MCF 10A (cell line): ENCODE measurements at regions not wholly inside any gene's neighbourhood (a gene's known extent, or its start where the extent isn't known, plus 50 kb on each side); places are given as distances from the start of the nearest gene placed in this dataset.

Experiments used
- BruUV-seq: library from RNA; stranded (reverse); fragments of 400-500 nt; replicated peaks from 2 replicates; lab custom pipeline; 2021; lab: Mats Ljungman, UMichigan
- CTCF ChIA-PET: fragments of 300-600 bp; sonication (Branson Sonifier 250); formaldehyde crosslinking; extraction: SDS; loops from one replicate; lab custom pipeline; 2021; ENCODE audit warnings: antibody characterized with exemption, inconsistent platforms; lab: Yijun Ruan, JAX
- POLR2A ChIA-PET: fragments of 300-600, 350-650 bp; sonication (Branson Sonifier 250); formaldehyde crosslinking; extraction: SDS; loops from one replicate; lab custom pipeline; 2020; ENCODE audit warnings: antibody characterized with exemption, inconsistent platforms; lab: Yijun Ruan, JAX
- DNase-seq: peaks from one replicate; pipeline ENCODE4 v3.0.0-alpha.2; 2018; ENCODE audit not compliant: unreplicated experiment
- H3K27ac Mint-ChIP-seq: one replicate; pipeline ENCODE4 v1.8.0; 2022; ENCODE audit warnings: mild to moderate bottlenecking, low read depth, mixed read lengths; ENCODE audit not compliant: unreplicated experiment
- H3K27me3 Mint-ChIP-seq: one replicate; pipeline ENCODE4 v1.8.0; 2022; ENCODE audit warnings: mixed read lengths; ENCODE audit not compliant: insufficient read depth, unreplicated experiment
- H3K36me3 Mint-ChIP-seq: one replicate; pipeline ENCODE4 v1.8.0; 2022; ENCODE audit warnings: mild to moderate bottlenecking, moderate library complexity, mixed read lengths; ENCODE audit not compliant: insufficient read depth, unreplicated experiment
- H3K4me1 Mint-ChIP-seq: one replicate; pipeline ENCODE4 v1.8.0; 2022; ENCODE audit warnings: mixed read lengths; ENCODE audit not compliant: insufficient read depth, unreplicated experiment
- H3K4me3 Mint-ChIP-seq: one replicate; pipeline ENCODE4 v1.8.0; 2022; ENCODE audit warnings: mild to moderate bottlenecking, moderate library complexity, mixed read lengths; ENCODE audit not compliant: unreplicated experiment
- H3K9me3 Mint-ChIP-seq: one replicate; pipeline ENCODE4 v1.8.0; 2022; ENCODE audit warnings: mixed read lengths; ENCODE audit not compliant: unreplicated experiment
- intact Hi-C: fragments of 100-400 bp; cut with micrococcal nuclease; formaldehyde crosslinking; loops from 2 replicates; pipeline ENCODE4 v1.14.1; 2022
- TF ChIP-seq, protein P1 (sequence below): fragments of 200-600 bp; IDR thresholded peaks from one replicate; pipeline ENCODE4 v1.8.0; 2022; ENCODE audit warnings: antibody characterized with exemption, mild to moderate bottlenecking; ENCODE audit not compliant: unreplicated experiment

DNA sequence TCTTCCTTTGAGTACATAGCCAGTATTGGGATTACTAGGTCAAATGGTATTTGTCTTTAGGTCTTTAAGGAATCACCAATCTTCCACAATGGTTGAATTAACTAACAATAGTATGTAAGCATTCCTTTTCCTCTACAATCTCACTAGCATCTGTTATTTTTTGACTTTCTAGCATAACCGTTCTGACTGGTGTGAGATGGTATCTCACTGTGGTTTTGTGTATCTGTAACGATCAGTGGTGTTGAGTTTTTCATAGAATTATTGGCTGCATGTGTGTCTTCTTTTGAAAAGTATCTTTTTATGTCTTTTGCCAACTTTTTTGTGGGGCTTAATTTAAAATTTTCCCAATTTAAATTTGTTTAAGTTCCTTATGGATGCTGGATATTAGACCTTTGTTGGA, 81.5 kb upstream of the ASTN2 start:
- Mint-ChIP-seq H3K4me1 (no peaks in the 10 kb centered on the region), H3K9me3 (peaks cover 27% of the 10 kb centered on the region), H3K27me3 (no peaks in the 10 kb centered on the region), H3K4me3 (no peak overlapping the region), H3K36me3 (no peaks in the 10 kb centered on the region), H3K27ac (no peak overlapping the region)
- TF ChIP-seq, protein P1, sequence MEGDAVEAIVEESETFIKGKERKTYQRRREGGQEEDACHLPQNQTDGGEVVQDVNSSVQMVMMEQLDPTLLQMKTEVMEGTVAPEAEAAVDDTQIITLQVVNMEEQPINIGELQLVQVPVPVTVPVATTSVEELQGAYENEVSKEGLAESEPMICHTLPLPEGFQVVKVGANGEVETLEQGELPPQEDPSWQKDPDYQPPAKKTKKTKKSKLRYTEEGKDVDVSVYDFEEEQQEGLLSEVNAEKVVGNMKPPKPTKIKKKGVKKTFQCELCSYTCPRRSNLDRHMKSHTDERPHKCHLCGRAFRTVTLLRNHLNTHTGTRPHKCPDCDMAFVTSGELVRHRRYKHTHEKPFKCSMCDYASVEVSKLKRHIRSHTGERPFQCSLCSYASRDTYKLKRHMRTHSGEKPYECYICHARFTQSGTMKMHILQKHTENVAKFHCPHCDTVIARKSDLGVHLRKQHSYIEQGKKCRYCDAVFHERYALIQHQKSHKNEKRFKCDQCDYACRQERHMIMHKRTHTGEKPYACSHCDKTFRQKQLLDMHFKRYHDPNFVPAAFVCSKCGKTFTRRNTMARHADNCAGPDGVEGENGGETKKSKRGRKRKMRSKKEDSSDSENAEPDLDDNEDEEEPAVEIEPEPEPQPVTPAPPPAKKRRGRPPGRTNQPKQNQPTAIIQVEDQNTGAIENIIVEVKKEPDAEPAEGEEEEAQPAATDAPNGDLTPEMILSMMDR: no peak
- BruUV-seq: no TSS peak
- ChIA-PET POLR2A (no interaction called here), CTCF (no interaction called here)
- no peak for DNase-seq
- intact Hi-C loops: no loop called here

DNA sequence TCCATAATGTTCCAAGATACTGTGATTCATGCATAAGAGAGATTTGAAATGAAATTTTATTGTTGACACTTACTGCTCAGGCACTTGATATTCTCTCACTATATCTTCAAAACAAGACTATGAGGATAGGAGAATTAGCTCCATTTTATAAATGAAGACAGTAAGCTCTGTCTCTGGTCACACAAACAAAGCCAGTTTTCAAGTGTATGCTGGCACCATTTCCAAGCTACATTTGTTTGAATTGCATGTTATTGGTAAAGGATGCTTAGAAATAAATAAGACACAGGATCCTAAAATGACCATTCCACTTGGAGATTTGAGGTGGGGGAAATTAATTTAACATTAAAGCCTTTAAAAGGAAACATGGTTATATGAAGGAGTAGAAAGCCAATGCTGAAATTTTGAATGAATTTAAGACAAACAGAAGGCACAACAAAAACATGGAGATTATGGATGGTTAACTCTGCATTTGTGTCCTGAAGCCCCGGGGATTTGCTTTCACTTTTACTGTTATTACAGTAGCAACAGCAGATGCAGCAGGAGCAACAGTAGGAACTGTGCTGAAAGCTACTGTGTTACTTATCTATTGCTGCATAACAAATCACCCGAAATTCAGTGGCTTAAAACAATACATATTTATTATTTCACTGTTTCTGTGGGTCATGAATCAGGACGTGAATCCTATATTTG, 79.7 kb upstream of the ASTN2 start:
- no peaks in the 10 kb centered on the region for H3K27me3 Mint-ChIP-seq
- peak overlapping the region; percentile 20 for H3K4me3 Mint-ChIP-seq
- H3K4me1 Mint-ChIP-seq: no peaks in the 10 kb centered on the region
- BruUV-seq: no TSS peak
- peak; percentile 14 for DNase-seq
- CTCF ChIA-PET: interaction anchor here (0.7 kb wide), 1 partner anchor 1120 kb away, joined by 3 read pairs; no protein-coding TSS in a partner anchor
- POLR2A ChIA-PET: no interaction called here
- peaks cover 27% of the 10 kb centered on the region for H3K9me3 Mint-ChIP-seq
- TF ChIP-seq, protein P1: no peak
- intact Hi-C loops: no loop called here
- H3K36me3 Mint-ChIP-seq: no peaks in the 10 kb centered on the region
- peak overlapping the region; percentile 22 for H3K27ac Mint-ChIP-seq

DNA sequence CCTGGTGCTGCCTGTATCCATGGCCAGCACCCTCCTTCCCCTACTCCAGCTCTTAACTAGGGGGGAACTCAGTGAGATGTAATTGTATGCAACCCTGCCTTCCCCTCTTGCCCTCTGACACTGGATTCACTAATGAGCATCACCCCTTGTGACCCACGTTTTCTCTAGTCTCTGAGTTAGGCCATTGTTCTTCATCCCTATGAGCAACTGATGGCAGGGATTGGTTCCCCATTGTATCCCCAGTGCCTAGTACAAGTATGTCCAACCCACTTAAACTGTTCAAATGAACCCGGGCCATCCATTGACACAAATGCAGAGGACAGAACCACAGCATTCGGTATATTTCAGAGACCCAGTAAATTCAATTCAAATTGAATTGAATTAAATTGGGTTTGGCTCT, 77.6 kb upstream of the ASTN2 start:
- Mint-ChIP-seq H3K27ac (no peak overlapping the region), H3K27me3 (no peaks in the 10 kb centered on the region), H3K36me3 (no peaks in the 10 kb centered on the region), H3K9me3 (peaks cover 17% of the 10 kb centered on the region), H3K4me1 (no peaks in the 10 kb centered on the region), H3K4me3 (no peak overlapping the region)
- TF ChIP-seq, protein P1: no peak
- CTCF ChIA-PET: no interaction called here
- BruUV-seq: no TSS peak
- POLR2A ChIA-PET: no interaction called here
- no peak for DNase-seq
- intact Hi-C loops: no loop called here

DNA sequence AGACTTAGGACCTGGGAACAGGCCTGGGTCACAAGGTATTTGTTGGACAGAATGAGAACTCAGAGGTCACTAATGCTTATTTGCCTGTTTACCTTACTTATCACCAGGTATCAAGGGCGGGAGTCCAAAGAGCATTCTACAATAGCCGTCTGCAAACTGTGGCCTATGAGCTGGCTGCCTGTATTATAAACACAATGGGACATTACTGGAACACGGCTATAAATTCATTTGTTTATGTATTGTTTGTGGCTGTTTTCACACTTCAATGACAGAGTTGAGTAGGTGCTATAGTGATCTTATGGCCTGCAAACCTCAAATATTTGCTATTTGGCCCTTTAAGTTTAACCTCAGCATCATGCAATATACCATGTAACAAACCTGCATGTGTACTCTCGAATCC, 76.6 kb upstream of the ASTN2 start:
- ChIA-PET CTCF (no interaction called here), POLR2A (no interaction called here)

More for the DNA sequence above, 76.6 kb upstream of the ASTN2 start:
- DNase-seq: no peak
- H3K4me3 Mint-ChIP-seq: no peak overlapping the region
- peaks cover 8% of the 10 kb centered on the region for H3K9me3 Mint-ChIP-seq
- H3K27ac Mint-ChIP-seq: no peak overlapping the region
- no TSS peak for BruUV-seq
- no peaks in the 10 kb centered on the region for H3K4me1 Mint-ChIP-seq
- TF ChIP-seq, protein P1: no peak
- no peaks in the 10 kb centered on the region for H3K36me3 Mint-ChIP-seq
- no peaks in the 10 kb centered on the region for H3K27me3 Mint-ChIP-seq
- intact Hi-C loops: no loop called here
